ENCODE measurements at regions not wholly inside any gene's neighbourhood (a gene's known extent, or its start where the extent isn't known, plus 50 kb on each side); places are given as distances from the start of the nearest gene placed in this dataset.

- TF ChIP-seq EZH2 (IDR thresholded peaks at IDR 0.05; ENCODE audit: low read length) = no peak
- TF ChIP-seq CTCF (optimal IDR thresholded peaks at IDR 0.05 in 1 of 3, IDR thresholded peaks at IDR 0.05 in 1 of 3, conservative IDR thresholded peaks at IDR 0.05 in 1 of 3; ENCODE audit: extremely low read depth in 1 of 3, insufficient read depth in 2 of 3, low read length in 3 of 3) = no peak
These were observed 62.8 kb upstream of the PCDH9 start for GRCh38 chr13:67292886-67293285.

Data from keratinocyte (primary cell).